GM12872 (cell line): ENCODE measurements at regions not wholly inside any gene's neighbourhood (a gene's known extent, or its start where the extent isn't known, plus 50 kb on each side); places are given as distances from the start of the nearest gene placed in this dataset.

ENCODE experiments used
- CTCF ChIP-seq: IDR thresholded peaks from 3 replicates; pipeline ENCODE4 v1.5.1; 2011; ENCODE audit warnings: low read depth, mild to moderate bottlenecking, low read length, moderate library complexity; ENCODE audit not compliant: insufficient read depth

GRCh38 chr7:155230169-155230593 lies 67.5 kb upstream of the INSIG1 start:
- TF ChIP-seq CTCF: no peak

- no peak for TF ChIP-seq CTCF
Measured at GRCh38 chr7:155231241-155231800, 66.4 kb upstream of the INSIG1 start.

GRCh38 chr7:155231941-155232340 lies 65.7 kb upstream of the INSIG1 start:
- no peak for TF ChIP-seq CTCF

- no peak for TF ChIP-seq CTCF
Measured at GRCh38 chr7:155232911-155233310, 64.8 kb upstream of the INSIG1 start.

GRCh38 chr7:155233311-155234157 lies 64.1 kb upstream of the INSIG1 start:
- TF ChIP-seq CTCF: no peak

- TF ChIP-seq CTCF: no peak
Measured at GRCh38 chr7:155234158-155234492, 63.6 kb upstream of the INSIG1 start.

- no peak for TF ChIP-seq CTCF
Measured at GRCh38 chr7:155234950-155235789, 62.5 kb upstream of the INSIG1 start.
